GM06990 (cell line): ENCODE measurements at regions not wholly inside any gene's neighbourhood (a gene's known extent, or its start where the extent isn't known, plus 50 kb on each side); places are given as distances from the start of the nearest gene placed in this dataset.

Source experiments
- DNase-seq: peaks from one replicate; pipeline ENCODE4 v3.0.0-alpha.2; 2011; ENCODE audit not compliant: insufficient read length; ENCODE audit errors: extremely low read depth
- H3K27me3 ChIP-seq: replicated peaks from 2 replicates; pipeline ENCODE4 v1.6.0; 2011; ENCODE audit warnings: low read length; ENCODE audit not compliant: control insufficient read depth, insufficient read depth
- H3K36me3 ChIP-seq: 2 replicates; pipeline ENCODE4 v1.5.1; 2011; ENCODE audit warnings: low read length; ENCODE audit not compliant: control insufficient read depth, insufficient read depth
- H3K4me3 ChIP-seq: replicated peaks from 2 replicates; pipeline ENCODE4 v1.5.1; 2011; ENCODE audit warnings: low read depth, mild to moderate bottlenecking, control low read depth, low read length
- TF ChIP-seq, protein P1 (sequence below): IDR thresholded peaks from 2 replicates; pipeline ENCODE4 v1.5.1; 2011; ENCODE audit warnings: low read length, control low read depth, mild to moderate bottlenecking, inconsistent platforms; ENCODE audit not compliant: insufficient read depth, poor library complexity, severe bottlenecking

DNA sequence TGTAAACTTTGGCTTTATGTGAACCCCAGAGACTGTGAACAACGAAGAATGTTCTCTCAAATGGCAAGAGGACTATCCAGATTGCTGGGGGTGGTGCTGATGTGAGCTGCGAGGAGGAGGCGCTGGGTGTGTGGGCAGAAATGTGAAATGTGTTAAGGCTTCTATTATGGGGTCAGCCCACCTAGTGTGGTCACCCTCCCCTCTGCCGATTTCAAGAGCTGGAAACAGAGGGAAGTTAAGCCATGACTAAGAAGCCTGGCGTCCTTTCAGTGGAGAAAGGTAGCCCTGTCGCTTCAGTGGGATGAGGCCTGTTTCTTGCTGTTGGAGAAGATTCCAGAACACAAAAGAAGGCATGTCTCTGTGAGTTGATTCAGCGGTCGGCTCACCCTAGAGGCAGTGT is 89.0 kb upstream of the KCTD1 start:
- Histone ChIP-seq H3K27me3 (no peaks in the 10 kb centered on the region; the same call in 1 of the 2 replicates), H3K4me3 (no peak overlapping the region), H3K36me3 (no peaks in the 10 kb centered on the region)
- TF ChIP-seq, protein P1, sequence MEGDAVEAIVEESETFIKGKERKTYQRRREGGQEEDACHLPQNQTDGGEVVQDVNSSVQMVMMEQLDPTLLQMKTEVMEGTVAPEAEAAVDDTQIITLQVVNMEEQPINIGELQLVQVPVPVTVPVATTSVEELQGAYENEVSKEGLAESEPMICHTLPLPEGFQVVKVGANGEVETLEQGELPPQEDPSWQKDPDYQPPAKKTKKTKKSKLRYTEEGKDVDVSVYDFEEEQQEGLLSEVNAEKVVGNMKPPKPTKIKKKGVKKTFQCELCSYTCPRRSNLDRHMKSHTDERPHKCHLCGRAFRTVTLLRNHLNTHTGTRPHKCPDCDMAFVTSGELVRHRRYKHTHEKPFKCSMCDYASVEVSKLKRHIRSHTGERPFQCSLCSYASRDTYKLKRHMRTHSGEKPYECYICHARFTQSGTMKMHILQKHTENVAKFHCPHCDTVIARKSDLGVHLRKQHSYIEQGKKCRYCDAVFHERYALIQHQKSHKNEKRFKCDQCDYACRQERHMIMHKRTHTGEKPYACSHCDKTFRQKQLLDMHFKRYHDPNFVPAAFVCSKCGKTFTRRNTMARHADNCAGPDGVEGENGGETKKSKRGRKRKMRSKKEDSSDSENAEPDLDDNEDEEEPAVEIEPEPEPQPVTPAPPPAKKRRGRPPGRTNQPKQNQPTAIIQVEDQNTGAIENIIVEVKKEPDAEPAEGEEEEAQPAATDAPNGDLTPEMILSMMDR = no peak
- DNase-seq = no peak

GRCh38 chr18:26635466-26635865 is 87.1 kb upstream of the KCTD1 start:
- H3K27me3 ChIP-seq = no peaks in the 10 kb centered on the region; the same call in 1 of the 2 replicates
- no peak for DNase-seq

DNA sequence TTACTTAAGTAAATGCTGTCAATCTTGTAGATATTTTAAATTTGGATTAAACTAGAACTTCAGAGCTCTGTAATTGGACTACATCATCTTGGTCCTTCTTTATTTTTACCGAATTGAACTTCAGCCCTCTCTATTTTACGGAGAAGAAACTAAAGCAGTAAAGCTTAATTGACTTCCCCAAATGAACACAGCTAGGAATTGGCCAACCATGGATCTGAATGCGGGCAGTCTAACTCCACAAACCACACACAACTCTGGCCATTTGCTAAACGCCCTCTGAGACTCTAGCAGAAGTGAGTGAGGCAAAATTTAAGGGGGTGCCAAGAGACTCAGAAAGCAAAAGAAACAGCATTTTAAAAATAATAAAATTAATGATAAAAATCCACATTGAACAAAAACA is 86.3 kb upstream of the KCTD1 start:
- no peak for DNase-seq
- Histone ChIP-seq H3K4me3 (no peak overlapping the region), H3K36me3 (no peaks in the 10 kb centered on the region), H3K27me3 (no peaks in the 10 kb centered on the region; the same call in 1 of the 2 replicates)
- TF ChIP-seq, protein P1 = no peak

More at GRCh38 chr18:26635466-26635865, 87.1 kb upstream of the KCTD1 start:
- TF ChIP-seq, protein P1 = no peak
- Histone ChIP-seq H3K4me3 (no peak overlapping the region), H3K36me3 (no peaks in the 10 kb centered on the region)

DNA sequence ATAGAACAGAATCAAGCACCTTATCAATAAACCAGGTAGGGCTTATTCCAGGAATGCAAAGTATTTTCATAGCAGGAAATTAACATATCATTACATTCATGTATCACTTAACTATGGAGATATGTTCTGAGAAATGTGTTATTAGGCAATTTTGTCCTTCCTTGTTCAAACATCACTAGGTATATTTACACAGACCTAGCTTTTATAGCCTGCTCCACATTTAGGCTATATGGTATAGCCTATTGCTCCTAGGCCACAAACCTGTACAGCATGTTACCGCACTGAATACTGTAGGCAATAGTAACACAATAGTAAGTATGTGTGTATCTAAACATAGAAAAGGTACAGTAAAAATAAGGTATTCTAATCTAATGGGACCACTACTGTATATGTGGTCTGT is 82.8 kb upstream of the KCTD1 start:
- H3K27me3 ChIP-seq = no peaks in the 10 kb centered on the region; the same call in 1 of the 2 replicates
- no peaks in the 10 kb centered on the region for H3K36me3 ChIP-seq
- TF ChIP-seq, protein P1 = no peak
- H3K4me3 ChIP-seq = no peak overlapping the region
- DNase-seq = no peak

- H3K27me3 ChIP-seq = no peaks in the 10 kb centered on the region; the same call in 1 of the 2 replicates
- DNase-seq = no peak
- H3K36me3 ChIP-seq = no peaks in the 10 kb centered on the region
- TF ChIP-seq, protein P1 = no peak
- no peak overlapping the region for H3K4me3 ChIP-seq
These were observed 82.2 kb upstream of the KCTD1 start for GRCh38 chr18:26630596-26630995.

- TF ChIP-seq, protein P1 = no peak
- H3K36me3 ChIP-seq = no peaks in the 10 kb centered on the region
- DNase-seq = no peak
- no peak overlapping the region for H3K4me3 ChIP-seq
- no peaks in the 10 kb centered on the region for H3K27me3 ChIP-seq
These were observed 79.7 kb upstream of the KCTD1 start for GRCh38 chr18:26628017-26628416.
